SK-N-SH (cell line): ENCODE measurements at regions not wholly inside any gene's neighbourhood (a gene's known extent, or its start where the extent isn't known, plus 50 kb on each side); places are given as distances from the start of the nearest gene placed in this dataset.

ENCODE experiments used
- CTCF ChIA-PET: fragments of 300-600, 350-600 bp; formaldehyde crosslinking; extraction: SDS; loops from one replicate; lab custom pipeline; 2021; lab: Yijun Ruan, JAX
- POLR2A ChIA-PET: fragments of 350-600 bp; sonication (Branson Sonifier 250); formaldehyde crosslinking; extraction: SDS; loops from one replicate; lab custom pipeline; 2020; ENCODE audit warnings: antibody characterized with exemption, inconsistent platforms; lab: Yijun Ruan, JAX
- DNase-seq: peaks from one replicate; pipeline ENCODE4 v3.0.0; 2012
- H2AFZ ChIP-seq: fragments of 200-600 bp; sonication (generic); 2 replicates; pipeline ENCODE4 v1.8.1; 2016; ENCODE audit warnings: antibody characterized with exemption, mild to moderate bottlenecking, low read depth
- H3F3A ChIP-seq: fragments of 200-600 bp; sonication (generic); replicated peaks from 2 replicates; pipeline ENCODE3; 2016; ENCODE audit warnings: antibody characterized with exemption, mild to moderate bottlenecking; ENCODE audit not compliant: insufficient read depth
- H3K27ac ChIP-seq, 2 experiments: fragments of 200-500 bp in 1 of 2; fragments of 200-600 bp in 1 of 2; sonication (Bioruptor generic) in 1 of 2; sonication (generic), shearing (Covaris generic) in 1 of 2; 2 replicates each; pipeline versions ENCODE4 v1.5.1 to v1.6.1; 2014 to 2016; ENCODE audit warnings: low read depth in 2 of 2, inconsistent platforms in 1 of 2, low read length in 1 of 2, mild to moderate bottlenecking in 1 of 2, mixed read lengths in 1 of 2
- H3K27me3 ChIP-seq: fragments of 200-600 bp; sonication (generic), shearing (Covaris generic); 2 replicates; pipeline ENCODE4 v1.6.1; 2016; ENCODE audit warnings: mixed run types; ENCODE audit not compliant: insufficient read depth
- H3K36me3 ChIP-seq, 2 experiments: fragments of 200-500 bp in 1 of 2; fragments of 200-600 bp in 1 of 2; sonication (Bioruptor generic) in 1 of 2; sonication (generic) in 1 of 2; replicated peaks in 1 of 2; 2 replicates each; pipeline versions ENCODE3 to v1.5.1; 2014 to 2016; ENCODE audit warnings: low read length in 1 of 2, mild to moderate bottlenecking in 1 of 2; ENCODE audit not compliant: insufficient read depth in 2 of 2, control insufficient read depth in 1 of 2
- H3K4me1 ChIP-seq, 2 experiments: fragments of 200-500 bp in 1 of 2; fragments of 200-600 bp in 1 of 2; sonication (Bioruptor generic) in 1 of 2; sonication (generic), shearing (Covaris generic) in 1 of 2; 2 replicates each; pipeline versions ENCODE4 v1.5.1 to v1.6.1; 2014 to 2016; ENCODE audit warnings: low read depth in 1 of 2, low read length in 1 of 2, mixed run types in 1 of 2; ENCODE audit not compliant: insufficient read depth in 2 of 2, control insufficient read depth in 1 of 2
- H3K4me2 ChIP-seq: fragments of 200-600 bp; sonication (generic), shearing (Covaris generic); 2 replicates; pipeline ENCODE4 v1.6.1; 2017; ENCODE audit warnings: mixed run types
- H3K4me3 ChIP-seq, 2 experiments: fragments of 200-500 bp in 1 of 2; fragments of 200-600 bp in 1 of 2; sonication (Bioruptor generic) in 1 of 2; sonication (generic), shearing (Covaris generic) in 1 of 2; 2 replicates each; pipeline versions ENCODE4 v1.5.1 to v1.8.1; 2014 to 2016; ENCODE audit warnings: low read depth in 2 of 2, inconsistent platforms in 1 of 2, low read length in 1 of 2, mild to moderate bottlenecking in 1 of 2, mixed read lengths in 1 of 2, moderate library complexity in 1 of 2
- H3K79me2 ChIP-seq: fragments of 200-600 bp; sonication (generic); 2 replicates; pipeline ENCODE4 v1.8.1; 2017; ENCODE audit warnings: mild to moderate bottlenecking; ENCODE audit not compliant: insufficient read depth
- H3K9ac ChIP-seq: fragments of 200-600 bp; sonication (generic); 2 replicates; pipeline ENCODE4 v1.6.1; 2017; ENCODE audit warnings: mixed run types
- H3K9me2 ChIP-seq: fragments of 200-600 bp; sonication (generic); 2 replicates; pipeline ENCODE4 v1.6.1; 2017; ENCODE audit warnings: mixed run types
- H3K9me3 ChIP-seq: fragments of 200-600 bp; sonication (generic); 2 replicates; pipeline ENCODE4 v1.6.1; 2017; ENCODE audit warnings: mixed run types, mild to moderate bottlenecking, moderate library complexity
- H4K20me1 ChIP-seq: fragments of 200-600 bp; sonication (generic); 2 replicates; pipeline ENCODE4 v1.6.1; 2017; ENCODE audit warnings: mild to moderate bottlenecking, mixed run types; ENCODE audit not compliant: insufficient read depth
- ELF1 ChIP-seq: IDR thresholded peaks from 2 replicates; pipeline ENCODE4 v1.4.0; 2012
- EP300 ChIP-seq, 2 experiments: IDR thresholded peaks; 2 replicates each; pipeline versions ENCODE4 v1.4.0 to v1.6.1; 2012; ENCODE audit warnings: borderline replicate concordance in 1 of 2, low read depth in 1 of 2, low read length in 1 of 2
- EZH2phosphoT487 ChIP-seq: fragments of 200-600 bp; sonication (generic); IDR thresholded peaks from 2 replicates; pipeline ENCODE4 v1.6.1; 2017; ENCODE audit warnings: low read depth, mixed run types, mild to moderate bottlenecking, antibody characterized with exemption, moderate library complexity, borderline replicate concordance
- FOXJ3 ChIP-seq: sonication (generic); formaldehyde crosslinking; IDR thresholded peaks from 2 replicates; pipeline ENCODE4 v1.5.1; 2020; ENCODE audit warnings: mild to moderate bottlenecking, missing genetic modification reagents
- GABPA ChIP-seq: IDR thresholded peaks from 2 replicates; pipeline ENCODE4 v1.4.0; 2012; ENCODE audit warnings: low read depth, mild to moderate bottlenecking
- GATA2 ChIP-seq: sonication (generic); formaldehyde crosslinking; IDR thresholded peaks from 2 replicates; pipeline ENCODE4 v1.5.0; 2020; ENCODE audit warnings: mild to moderate bottlenecking, missing genetic modification reagents
- MEF2A ChIP-seq: IDR thresholded peaks from 2 replicates; pipeline ENCODE4 v1.4.0; 2012; ENCODE audit warnings: low read depth, borderline replicate concordance
- NFIC ChIP-seq: IDR thresholded peaks from 2 replicates; pipeline ENCODE4 v1.4.0; 2012; ENCODE audit warnings: borderline replicate concordance
- NRF1 ChIP-seq: IDR thresholded peaks from 2 replicates; pipeline ENCODE4 v1.6.1; 2012; ENCODE audit warnings: low read depth, mild to moderate bottlenecking, low read length
- POLR2AphosphoS5 ChIP-seq: IDR thresholded peaks from 2 replicates; pipeline ENCODE4 v1.6.1; 2012; ENCODE audit warnings: low read depth, low read length
- RCOR1 ChIP-seq: fragments of 150-350 bp; IDR thresholded peaks from 2 replicates; pipeline ENCODE4 v1.6.1; 2017; ENCODE audit warnings: antibody characterized with exemption, low read length
- RFX5 ChIP-seq: IDR thresholded peaks from 2 replicates; pipeline ENCODE4 v1.6.1; 2012; ENCODE audit warnings: mild to moderate bottlenecking, improper control_type of control experiment, low read length
- RXRA ChIP-seq: IDR thresholded peaks from 2 replicates; pipeline ENCODE4 v1.4.0; 2012; ENCODE audit warnings: low read depth, mild to moderate bottlenecking, borderline replicate concordance
- SIN3A ChIP-seq: IDR thresholded peaks from 2 replicates; pipeline ENCODE4 v1.6.1; 2012; ENCODE audit warnings: low read depth, mild to moderate bottlenecking, low read length, moderate library complexity, borderline replicate concordance
- TAF1 ChIP-seq: IDR thresholded peaks from 2 replicates; pipeline ENCODE4 v1.6.1; 2012; ENCODE audit warnings: low read depth, mild to moderate bottlenecking, low read length, moderate library complexity, borderline replicate concordance
- TCF12 ChIP-seq: IDR thresholded peaks from 2 replicates; pipeline ENCODE4 v1.4.0; 2012
- TEAD4 ChIP-seq: IDR thresholded peaks from 2 replicates; pipeline ENCODE4 v1.4.0; 2012; ENCODE audit warnings: mild to moderate bottlenecking, borderline replicate concordance; ENCODE audit not compliant: insufficient read depth
- YY1 ChIP-seq: IDR thresholded peaks from 2 replicates; pipeline ENCODE4 v1.4.0; 2012; ENCODE audit warnings: low read depth, mild to moderate bottlenecking
- WGBS: methylation state at CpG from one replicate; pipeline ENCODE4 v1.1.6; 2017; ENCODE audit warnings: low lambda C conversion rate; 5-methylcytosine and 5-hydroxymethylcytosine counted together
- TF ChIP-seq, protein P1 (sequence below): fragments of 150-350 bp; IDR thresholded peaks from 2 replicates; pipeline ENCODE4 v1.6.1; 2017; ENCODE audit warnings: antibody characterized with exemption, low read length, low read depth, borderline replicate concordance
- TF ChIP-seq, protein P2 (sequence below): IDR thresholded peaks from 2 replicates; pipeline ENCODE4 v1.6.1; 2012; ENCODE audit warnings: mild to moderate bottlenecking, low read depth, low read length, moderate library complexity
- TF ChIP-seq, protein P3 (sequence below): IDR thresholded peaks from 2 replicates; pipeline ENCODE4 v1.4.0; 2012; ENCODE audit warnings: low read depth, borderline replicate concordance
- TF ChIP-seq, protein P4 (sequence below): IDR thresholded peaks from 2 replicates; pipeline ENCODE4 v1.4.0; 2012; ENCODE audit warnings: low read depth, borderline replicate concordance

DNA sequence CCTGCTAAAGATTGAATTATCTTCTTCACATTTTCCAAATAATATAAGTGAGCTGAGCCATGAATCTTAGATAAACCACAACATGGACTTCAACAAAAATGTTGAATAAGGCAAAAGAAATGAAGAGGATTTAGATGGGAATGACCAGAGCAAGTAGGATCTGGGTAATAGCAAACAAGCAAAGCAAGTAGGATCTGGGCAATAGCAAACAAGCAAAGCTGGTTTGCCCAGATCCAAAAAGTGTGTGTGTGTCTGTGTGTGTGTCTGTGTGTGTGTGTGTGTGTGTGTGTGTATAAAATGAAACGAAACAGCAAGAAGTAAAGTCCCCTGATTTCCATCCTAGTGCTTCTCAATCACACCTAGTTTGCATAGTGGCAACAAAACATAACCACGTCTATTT lies 549.1 kb downstream of the RERGL start:
- 17% methylated on average over 2 of the region's 2 CpGs for WGBS
- DNase-seq, result no peak
- Histone ChIP-seq H3K27ac (no peak overlapping the region), H3K9me2 (no peaks in the 10 kb centered on the region), H3K9me3 (no peaks in the 10 kb centered on the region), H4K20me1 (no peaks in the 10 kb centered on the region), H3K36me3 (no peaks in the 10 kb centered on the region), H3F3A (no peaks in the 10 kb centered on the region), H3K4me3 (no peak overlapping the region), H3K9ac (no peak overlapping the region), H3K4me2 (no peak overlapping the region), H2AFZ (no peak overlapping the region), H3K79me2 (no peaks in the 10 kb centered on the region), H3K4me1 (no peaks in the 10 kb centered on the region), H3K27me3 (no peaks in the 10 kb centered on the region)
- ChIA-PET CTCF (no interaction called here), POLR2A (no interaction called here)
- TF ChIP-seq GATA2 (CRISPR knock-in tag) (no peak), SIN3A (no peak), RCOR1 (no peak), EZH2phosphoT487 (no peak), EP300 (IDR thresholded peaks at IDR 0.05; ENCODE audit: borderline replicate concordance in 1 of 2, low read depth in 1 of 2, low read length in 1 of 2) (no peak), FOXJ3 (CRISPR knock-in tag) (no peak), POLR2AphosphoS5 (no peak), GABPA (no peak), RXRA (no peak)
- TF ChIP-seq, all 33 proteins: peak for 0

DNA sequence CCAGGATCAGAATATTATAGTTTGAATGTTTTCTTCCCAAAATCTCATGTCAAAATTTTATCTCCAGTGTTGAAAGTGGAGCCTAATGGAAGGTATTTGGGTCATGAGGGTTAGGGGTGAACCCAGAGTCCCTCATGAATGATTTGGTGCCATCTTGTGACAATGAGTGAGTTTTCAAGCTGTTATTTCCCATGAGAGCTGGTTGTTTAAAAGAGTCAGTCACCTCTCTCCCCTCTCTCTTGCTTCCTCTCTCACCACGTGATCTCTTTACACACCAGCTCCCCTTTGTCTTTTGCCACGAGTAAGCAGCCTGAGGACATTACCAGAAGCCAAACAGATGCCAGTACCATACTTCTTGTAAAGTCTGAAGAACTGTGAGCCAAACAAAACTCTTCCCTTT lies 561.6 kb downstream of the RERGL start:
- POLR2A ChIA-PET, result no interaction called here
- Histone ChIP-seq H3K9me3 (no peaks in the 10 kb centered on the region), H3K4me3 (no peak overlapping the region), H2AFZ (no peak overlapping the region), H3K27me3 (no peaks in the 10 kb centered on the region), H3K4me2 (no peak overlapping the region), H3F3A (no peaks in the 10 kb centered on the region), H3K9ac (no peak overlapping the region), H3K79me2 (no peaks in the 10 kb centered on the region), H3K27ac (no peak overlapping the region), H3K4me1 (no peaks in the 10 kb centered on the region), H3K36me3 (no peaks in the 10 kb centered on the region), H3K9me2 (no peaks in the 10 kb centered on the region), H4K20me1 (no peaks in the 10 kb centered on the region)
- TF ChIP-seq SIN3A (no peak), TEAD4 (no peak), YY1 (no peak), RXRA (no peak), RFX5 (no peak), EP300 (IDR thresholded peaks at IDR 0.05; ENCODE audit: borderline replicate concordance in 1 of 2, low read depth in 1 of 2, low read length in 1 of 2) (no peak), FOXJ3 (CRISPR knock-in tag) (no peak), TAF1 (no peak), NRF1 (no peak), RCOR1 (no peak), TCF12 (no peak), NFIC (no peak), EZH2phosphoT487 (no peak), MEF2A (no peak), ELF1 (no peak)
- TF ChIP-seq, protein P1, sequence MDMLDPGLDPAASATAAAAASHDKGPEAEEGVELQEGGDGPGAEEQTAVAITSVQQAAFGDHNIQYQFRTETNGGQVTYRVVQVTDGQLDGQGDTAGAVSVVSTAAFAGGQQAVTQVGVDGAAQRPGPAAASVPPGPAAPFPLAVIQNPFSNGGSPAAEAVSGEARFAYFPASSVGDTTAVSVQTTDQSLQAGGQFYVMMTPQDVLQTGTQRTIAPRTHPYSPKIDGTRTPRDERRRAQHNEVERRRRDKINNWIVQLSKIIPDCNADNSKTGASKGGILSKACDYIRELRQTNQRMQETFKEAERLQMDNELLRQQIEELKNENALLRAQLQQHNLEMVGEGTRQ, result no peak
- TF ChIP-seq, protein P2, sequence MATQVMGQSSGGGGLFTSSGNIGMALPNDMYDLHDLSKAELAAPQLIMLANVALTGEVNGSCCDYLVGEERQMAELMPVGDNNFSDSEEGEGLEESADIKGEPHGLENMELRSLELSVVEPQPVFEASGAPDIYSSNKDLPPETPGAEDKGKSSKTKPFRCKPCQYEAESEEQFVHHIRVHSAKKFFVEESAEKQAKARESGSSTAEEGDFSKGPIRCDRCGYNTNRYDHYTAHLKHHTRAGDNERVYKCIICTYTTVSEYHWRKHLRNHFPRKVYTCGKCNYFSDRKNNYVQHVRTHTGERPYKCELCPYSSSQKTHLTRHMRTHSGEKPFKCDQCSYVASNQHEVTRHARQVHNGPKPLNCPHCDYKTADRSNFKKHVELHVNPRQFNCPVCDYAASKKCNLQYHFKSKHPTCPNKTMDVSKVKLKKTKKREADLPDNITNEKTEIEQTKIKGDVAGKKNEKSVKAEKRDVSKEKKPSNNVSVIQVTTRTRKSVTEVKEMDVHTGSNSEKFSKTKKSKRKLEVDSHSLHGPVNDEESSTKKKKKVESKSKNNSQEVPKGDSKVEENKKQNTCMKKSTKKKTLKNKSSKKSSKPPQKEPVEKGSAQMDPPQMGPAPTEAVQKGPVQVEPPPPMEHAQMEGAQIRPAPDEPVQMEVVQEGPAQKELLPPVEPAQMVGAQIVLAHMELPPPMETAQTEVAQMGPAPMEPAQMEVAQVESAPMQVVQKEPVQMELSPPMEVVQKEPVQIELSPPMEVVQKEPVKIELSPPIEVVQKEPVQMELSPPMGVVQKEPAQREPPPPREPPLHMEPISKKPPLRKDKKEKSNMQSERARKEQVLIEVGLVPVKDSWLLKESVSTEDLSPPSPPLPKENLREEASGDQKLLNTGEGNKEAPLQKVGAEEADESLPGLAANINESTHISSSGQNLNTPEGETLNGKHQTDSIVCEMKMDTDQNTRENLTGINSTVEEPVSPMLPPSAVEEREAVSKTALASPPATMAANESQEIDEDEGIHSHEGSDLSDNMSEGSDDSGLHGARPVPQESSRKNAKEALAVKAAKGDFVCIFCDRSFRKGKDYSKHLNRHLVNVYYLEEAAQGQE, result no peak
- TF ChIP-seq, protein P3, sequence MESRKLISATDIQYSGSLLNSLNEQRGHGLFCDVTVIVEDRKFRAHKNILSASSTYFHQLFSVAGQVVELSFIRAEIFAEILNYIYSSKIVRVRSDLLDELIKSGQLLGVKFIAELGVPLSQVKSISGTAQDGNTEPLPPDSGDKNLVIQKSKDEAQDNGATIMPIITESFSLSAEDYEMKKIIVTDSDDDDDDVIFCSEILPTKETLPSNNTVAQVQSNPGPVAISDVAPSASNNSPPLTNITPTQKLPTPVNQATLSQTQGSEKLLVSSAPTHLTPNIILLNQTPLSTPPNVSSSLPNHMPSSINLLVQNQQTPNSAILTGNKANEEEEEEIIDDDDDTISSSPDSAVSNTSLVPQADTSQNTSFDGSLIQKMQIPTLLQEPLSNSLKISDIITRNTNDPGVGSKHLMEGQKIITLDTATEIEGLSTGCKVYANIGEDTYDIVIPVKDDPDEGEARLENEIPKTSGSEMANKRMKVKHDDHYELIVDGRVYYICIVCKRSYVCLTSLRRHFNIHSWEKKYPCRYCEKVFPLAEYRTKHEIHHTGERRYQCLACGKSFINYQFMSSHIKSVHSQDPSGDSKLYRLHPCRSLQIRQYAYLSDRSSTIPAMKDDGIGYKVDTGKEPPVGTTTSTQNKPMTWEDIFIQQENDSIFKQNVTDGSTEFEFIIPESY, result no peak
- TF ChIP-seq, protein P4, sequence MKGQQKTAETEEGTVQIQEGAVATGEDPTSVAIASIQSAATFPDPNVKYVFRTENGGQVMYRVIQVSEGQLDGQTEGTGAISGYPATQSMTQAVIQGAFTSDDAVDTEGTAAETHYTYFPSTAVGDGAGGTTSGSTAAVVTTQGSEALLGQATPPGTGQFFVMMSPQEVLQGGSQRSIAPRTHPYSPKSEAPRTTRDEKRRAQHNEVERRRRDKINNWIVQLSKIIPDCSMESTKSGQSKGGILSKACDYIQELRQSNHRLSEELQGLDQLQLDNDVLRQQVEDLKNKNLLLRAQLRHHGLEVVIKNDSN, result no peak
- CTCF ChIA-PET, result no interaction called here
- no peak for DNase-seq
- 0% methylated on average over 2 of the region's 2 CpGs for WGBS
